HEK293 (cell line): ENCODE measurements at regions not wholly inside any gene's neighbourhood (a gene's known extent, or its start where the extent isn't known, plus 50 kb on each side); places are given as distances from the start of the nearest gene placed in this dataset.

Source experiments
- CTCF ChIA-PET: fragments of 350-600 bp; formaldehyde crosslinking; extraction: SDS; loops from one replicate; lab custom pipeline; 2021; ENCODE audit warnings: antibody characterized with exemption; lab: Yijun Ruan, JAX
- POLR2A ChIA-PET: fragments of 300-600 bp; formaldehyde crosslinking; extraction: SDS; loops from one replicate; lab custom pipeline; 2020; ENCODE audit warnings: antibody characterized with exemption, inconsistent platforms; lab: Yijun Ruan, JAX
- H3K27ac ChIP-seq: fragments of 200-500 bp; sonication (Bioruptor generic); 2 replicates; pipeline ENCODE4 v1.5.1; 2014; ENCODE audit warnings: low read depth, low read length, control low read depth, inconsistent platforms; ENCODE audit errors: extremely low read depth
- H3K36me3 ChIP-seq, 2 experiments: fragments of 200-500 bp in 1 of 2; sonication (Bioruptor generic) in 1 of 2; 1 replicate in 1 of 2; 2 replicates in 1 of 2; pipeline ENCODE4 v1.5.1; 2014 to 2017; ENCODE audit warnings: inconsistent platforms in 2 of 2, low read length in 2 of 2; ENCODE audit not compliant: control insufficient read depth in 2 of 2, insufficient read depth in 1 of 2
- H3K4me1 ChIP-seq: fragments of 200-500 bp; sonication (Bioruptor generic); 2 replicates; pipeline ENCODE4 v1.5.1; 2014; ENCODE audit warnings: mild to moderate bottlenecking, low read length, inconsistent platforms; ENCODE audit not compliant: control insufficient read depth, insufficient read depth
- H3K4me3 ChIP-seq: 2 replicates; pipeline ENCODE4 v1.5.1; 2011; ENCODE audit warnings: low read depth, mild to moderate bottlenecking, control low read depth, low read length, moderate library complexity
- H3K9me3 ChIP-seq: fragments of 200-500 bp; sonication (Bioruptor generic); 2 replicates; pipeline ENCODE4 v1.5.1; 2014; ENCODE audit warnings: low read depth, low read length, inconsistent platforms; ENCODE audit not compliant: control insufficient read depth, insufficient read depth
- MZF1 ChIP-seq: fragments of 450-650 bp; formaldehyde crosslinking; IDR thresholded peaks from 2 replicates; pipeline ENCODE4 v1.5.1; 2017; ENCODE audit warnings: missing biosample characterization, missing genetic modification characterization, borderline replicate concordance
- SETDB1 ChIP-seq: IDR thresholded peaks from one replicate; pipeline ENCODE4 v1.6.1; 2017; ENCODE audit warnings: mild to moderate bottlenecking, low read length, moderate library complexity, mixed read lengths; ENCODE audit not compliant: insufficient read length
- SP2 ChIP-seq: fragments of 450-650 bp; formaldehyde crosslinking; IDR thresholded peaks from 2 replicates; pipeline ENCODE4 v1.5.1; 2016; ENCODE audit warnings: missing biosample characterization, missing genetic modification characterization
- ZBTB21 ChIP-seq: fragments of 450-650 bp; formaldehyde crosslinking; IDR thresholded peaks from 2 replicates; pipeline ENCODE4 v1.5.1; 2017; ENCODE audit warnings: missing biosample characterization, missing genetic modification characterization
- ZNF132 ChIP-seq: fragments of 450-650 bp; formaldehyde crosslinking; IDR thresholded peaks from 2 replicates; pipeline ENCODE4 v1.5.1; 2017; ENCODE audit warnings: missing biosample characterization, missing genetic modification characterization, borderline replicate concordance
- ZNF23 ChIP-seq: fragments of 450-650 bp; formaldehyde crosslinking; IDR thresholded peaks from 2 replicates; pipeline ENCODE4 v1.5.1; 2016; ENCODE audit warnings: missing biosample characterization, missing genetic modification characterization, borderline replicate concordance
- ZNF239 ChIP-seq: fragments of 450-650 bp; formaldehyde crosslinking; IDR thresholded peaks from 2 replicates; pipeline ENCODE4 v1.5.1; 2016; ENCODE audit warnings: missing biosample characterization, missing genetic modification characterization
- ZNF335 ChIP-seq: fragments of 450-650 bp; formaldehyde crosslinking; conservative IDR thresholded peaks from 2 replicates; pipeline ENCODE4 v1.5.1; 2016; ENCODE audit warnings: missing biosample characterization, missing genetic modification characterization
- ZNF416 ChIP-seq: fragments of 450-650 bp; formaldehyde crosslinking; IDR thresholded peaks from 2 replicates; pipeline ENCODE4 v1.5.1; 2016; ENCODE audit warnings: missing biosample characterization, missing genetic modification characterization
- ZNF426 ChIP-seq: fragments of 450-650 bp; formaldehyde crosslinking; IDR thresholded peaks from 2 replicates; pipeline ENCODE4 v1.5.1; 2017; ENCODE audit warnings: missing biosample characterization, missing genetic modification characterization, mild to moderate bottlenecking, inconsistent platforms, moderate library complexity
- ZNF433 ChIP-seq: fragments of 450-650 bp; formaldehyde crosslinking; IDR thresholded peaks from 2 replicates; pipeline ENCODE4 v1.5.1; 2016; ENCODE audit warnings: missing biosample characterization, missing genetic modification characterization, low read depth
- ZNF561 ChIP-seq: fragments of 450-650 bp; IDR thresholded peaks from 2 replicates; pipeline ENCODE4 v1.5.1; 2018; ENCODE audit warnings: missing biosample characterization, missing genetic modification characterization, borderline replicate concordance
- ZNF626 ChIP-seq: fragments of 450-650 bp; sonication (Bioruptor Pico); formaldehyde crosslinking; IDR thresholded peaks from 2 replicates; pipeline ENCODE4 v1.5.1; 2018; ENCODE audit warnings: missing biosample characterization, missing genetic modification characterization, inconsistent platforms
- ZNF785 ChIP-seq: fragments of 450-650 bp; formaldehyde crosslinking; IDR thresholded peaks from 2 replicates; pipeline ENCODE4 v1.5.1; 2016; ENCODE audit warnings: missing biosample characterization, missing genetic modification characterization
- ZNF843 ChIP-seq: fragments of 450-650 bp; formaldehyde crosslinking; IDR thresholded peaks from 2 replicates; pipeline ENCODE4 v1.5.1; 2016; ENCODE audit warnings: missing biosample characterization, missing genetic modification characterization
- ZSCAN30 ChIP-seq: fragments of 450-650 bp; IDR thresholded peaks from 2 replicates; pipeline ENCODE4 v1.5.1; 2018; ENCODE audit warnings: missing biosample characterization, mild to moderate bottlenecking, missing genetic modification characterization, moderate library complexity
- TF ChIP-seq, protein P1 (sequence below): fragments of 450-650 bp; formaldehyde crosslinking; IDR thresholded peaks from 2 replicates; pipeline ENCODE4 v1.5.1; 2016; ENCODE audit warnings: missing biosample characterization, missing genetic modification characterization
- TF ChIP-seq, protein P2 (sequence below): fragments of 450-650 bp; formaldehyde crosslinking; IDR thresholded peaks from 2 replicates; pipeline ENCODE4 v1.5.1; 2016; ENCODE audit warnings: missing biosample characterization, missing genetic modification characterization
- TF ChIP-seq, protein P3 (sequence below): fragments of 450-650 bp; formaldehyde crosslinking; IDR thresholded peaks from 2 replicates; pipeline ENCODE4 v1.5.1; 2016; ENCODE audit warnings: missing biosample characterization, missing genetic modification characterization

DNA sequence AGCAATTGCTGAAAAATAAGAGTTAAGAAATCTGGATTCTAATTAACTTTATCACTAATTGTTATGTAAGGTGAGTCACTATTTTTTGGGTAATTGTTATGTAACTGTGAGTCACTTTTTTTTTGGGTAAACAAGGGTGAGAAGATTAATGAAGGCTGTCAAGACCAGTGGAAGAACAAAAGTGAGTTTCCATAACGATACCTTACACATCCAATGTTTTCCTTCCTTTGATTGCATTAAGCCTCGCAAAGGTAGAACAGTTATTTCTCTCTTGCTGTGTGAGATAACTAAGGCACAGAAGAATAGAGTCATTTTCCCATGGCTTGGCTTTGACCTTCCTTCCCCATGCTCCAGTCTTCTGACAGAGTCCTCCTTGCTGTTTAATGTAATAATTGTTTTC is 374.7 kb downstream of the DDX10 start (continued):
- TF ChIP-seq, protein P1, sequence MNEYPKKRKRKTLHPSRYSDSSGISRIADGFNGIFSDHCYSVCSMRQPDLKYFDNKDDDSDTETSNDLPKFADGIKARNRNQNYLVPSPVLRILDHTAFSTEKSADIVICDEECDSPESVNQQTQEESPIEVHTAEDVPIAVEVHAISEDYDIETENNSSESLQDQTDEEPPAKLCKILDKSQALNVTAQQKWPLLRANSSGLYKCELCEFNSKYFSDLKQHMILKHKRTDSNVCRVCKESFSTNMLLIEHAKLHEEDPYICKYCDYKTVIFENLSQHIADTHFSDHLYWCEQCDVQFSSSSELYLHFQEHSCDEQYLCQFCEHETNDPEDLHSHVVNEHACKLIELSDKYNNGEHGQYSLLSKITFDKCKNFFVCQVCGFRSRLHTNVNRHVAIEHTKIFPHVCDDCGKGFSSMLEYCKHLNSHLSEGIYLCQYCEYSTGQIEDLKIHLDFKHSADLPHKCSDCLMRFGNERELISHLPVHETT (tag by site-specific recombination) = no peak
- TF ChIP-seq SETDB1 (no peak), ZSCAN30 (tag by site-specific recombination) (no peak), ZNF239 (tag by site-specific recombination) (no peak), ZNF785 (tag by site-specific recombination) (no peak), ZNF433 (tag by site-specific recombination) (no peak), ZNF335 (no peak), ZNF626 (tag by site-specific recombination) (no peak), ZNF416 (no peak)
- TF ChIP-seq, protein P2, sequence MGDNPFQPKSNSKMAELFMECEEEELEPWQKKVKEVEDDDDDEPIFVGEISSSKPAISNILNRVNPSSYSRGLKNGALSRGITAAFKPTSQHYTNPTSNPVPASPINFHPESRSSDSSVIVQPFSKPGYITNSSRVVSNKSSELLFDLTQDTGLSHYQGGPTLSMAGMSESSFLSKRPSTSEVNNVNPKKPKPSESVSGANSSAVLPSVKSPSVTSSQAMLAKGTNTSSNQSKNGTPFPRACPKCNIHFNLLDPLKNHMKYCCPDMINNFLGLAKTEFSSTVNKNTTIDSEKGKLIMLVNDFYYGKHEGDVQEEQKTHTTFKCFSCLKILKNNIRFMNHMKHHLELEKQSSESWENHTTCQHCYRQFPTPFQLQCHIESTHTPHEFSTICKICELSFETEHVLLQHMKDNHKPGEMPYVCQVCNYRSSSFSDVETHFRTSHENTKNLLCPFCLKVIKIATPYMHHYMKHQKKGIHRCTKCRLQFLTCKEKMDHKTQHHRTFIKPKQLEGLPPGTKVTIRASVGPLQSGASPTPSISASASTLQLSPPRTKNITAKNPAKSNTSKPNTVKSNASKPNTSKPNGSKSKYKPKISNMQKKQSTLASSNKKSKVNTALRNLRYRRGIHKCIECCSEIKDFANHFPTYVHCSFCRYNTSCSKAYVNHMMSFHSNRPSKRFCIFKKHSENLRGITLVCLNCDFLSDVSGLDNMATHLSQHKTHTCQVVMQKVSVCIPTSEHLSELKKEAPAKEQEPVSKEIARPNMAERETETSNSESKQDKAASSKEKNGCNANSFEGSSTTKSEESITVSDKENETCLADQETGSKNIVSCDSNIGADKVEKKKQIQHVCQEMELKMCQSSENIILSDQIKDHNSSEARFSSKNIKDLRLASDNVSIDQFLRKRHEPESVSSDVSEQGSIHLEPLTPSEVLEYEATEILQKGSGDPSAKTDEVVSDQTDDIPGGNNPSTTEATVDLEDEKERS (tag by site-specific recombination) = no peak

DNA sequence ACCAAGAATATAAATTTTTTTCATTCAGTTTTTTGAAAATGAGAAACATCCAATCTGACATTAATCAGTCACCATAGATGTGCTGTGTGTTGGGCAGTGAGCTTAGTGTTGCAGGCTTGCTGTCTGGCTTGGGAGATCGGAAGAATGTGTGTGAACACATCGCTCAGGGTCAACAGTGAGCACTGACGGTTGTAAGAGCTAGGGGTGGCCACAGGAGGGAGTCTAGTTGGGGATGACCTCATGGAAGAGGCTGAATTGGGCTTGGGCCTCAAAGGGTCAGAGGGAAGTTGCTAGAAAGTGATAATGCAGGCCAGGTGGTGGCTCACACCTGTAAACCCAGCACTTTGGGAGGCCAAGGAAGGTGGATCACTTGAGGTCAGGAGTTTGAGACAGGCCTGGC is 375.4 kb downstream of the DDX10 start:
- Histone ChIP-seq H3K4me1 (no peaks in the 10 kb centered on the region), H3K27ac (no peak overlapping the region), H3K36me3 (no peaks in the 10 kb centered on the region)
- CTCF ChIA-PET = interaction anchor here (0.7 to 1.8 kb wide), 3 partner anchors 14 to 185 kb away, joined by 3 to 4 read pairs (median 3); no protein-coding TSS in a partner anchor
- TF ChIP-seq ZNF426 (tag by site-specific recombination) (no peak), ZNF561 (no peak), ZNF23 (tag by site-specific recombination) (no peak), ZNF132 (tag by site-specific recombination) (no peak), ZBTB21 (tag by site-specific recombination) (no peak), ZNF626 (tag by site-specific recombination) (no peak), MZF1 (no peak), SP2 (tag by site-specific recombination) (no peak)
- TF ChIP-seq, protein P3, sequence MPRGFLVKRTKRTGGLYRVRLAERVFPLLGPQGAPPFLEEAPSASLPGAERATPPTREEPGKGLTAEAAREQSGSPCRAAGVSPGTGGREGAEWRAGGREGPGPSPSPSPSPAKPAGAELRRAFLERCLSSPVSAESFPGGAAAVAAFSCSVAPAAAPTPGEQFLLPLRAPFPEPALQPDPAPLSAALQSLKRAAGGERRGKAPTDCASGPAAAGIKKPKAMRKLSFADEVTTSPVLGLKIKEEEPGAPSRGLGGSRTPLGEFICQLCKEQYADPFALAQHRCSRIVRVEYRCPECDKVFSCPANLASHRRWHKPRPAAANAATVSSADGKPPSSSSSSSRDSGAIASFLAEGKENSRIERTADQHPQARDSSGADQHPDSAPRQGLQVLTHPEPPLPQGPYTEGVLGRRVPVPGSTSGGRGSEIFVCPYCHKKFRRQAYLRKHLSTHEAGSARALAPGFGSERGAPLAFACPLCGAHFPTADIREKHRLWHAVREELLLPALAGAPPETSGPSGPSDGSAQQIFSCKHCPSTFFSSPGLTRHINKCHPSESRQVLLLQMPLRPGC (tag by site-specific recombination) = no peak
- TF ChIP-seq, all 188 proteins: peak for 0
- POLR2A ChIA-PET = no interaction called here
- H3K9me3 ChIP-seq = no peaks in the 10 kb centered on the region
- no peak overlapping the region for H3K4me3 ChIP-seq

DNA sequence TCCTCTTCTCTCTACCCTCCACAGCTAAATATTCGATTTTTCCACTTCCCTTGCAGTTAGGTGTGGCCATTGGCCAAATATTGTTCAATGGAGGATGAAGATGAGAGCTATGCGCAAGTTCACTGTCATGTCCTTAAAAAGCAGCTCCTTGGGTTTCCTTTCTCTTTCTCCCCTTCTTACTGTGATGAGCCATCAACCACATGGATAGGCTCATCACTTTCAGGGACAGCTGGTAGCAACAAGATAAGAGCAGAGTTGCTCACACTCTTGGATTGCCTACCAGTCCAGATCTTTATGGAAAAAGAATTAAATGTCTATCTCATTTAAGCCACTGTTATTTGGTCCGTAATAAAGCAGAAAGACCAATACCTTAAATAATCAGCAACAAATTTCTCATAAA is 377.0 kb downstream of the DDX10 start:
- TF ChIP-seq ZNF843 = no peak
- TF ChIP-seq, all 188 proteins: peak for 0
- H3K27ac ChIP-seq = no peak overlapping the region
- H3K4me3 ChIP-seq = no peak overlapping the region
- no peaks in the 10 kb centered on the region for H3K9me3 ChIP-seq
- ChIA-PET POLR2A (no interaction called here), CTCF (no interaction called here)
- H3K36me3 ChIP-seq = no peaks in the 10 kb centered on the region
- no peaks in the 10 kb centered on the region for H3K4me1 ChIP-seq
